HG02623 (cell line): ENCODE measurements at regions not wholly inside any gene's neighbourhood (a gene's known extent, or its start where the extent isn't known, plus 50 kb on each side); places are given as distances from the start of the nearest gene placed in this dataset.

Experiments used
- ATAC-seq: cut with Tn5 transposase; IDR thresholded peaks from one replicate; pipeline ENCODE4 v1.9.1; 2021; ENCODE audit warnings: moderate library complexity; ENCODE audit not compliant: unreplicated experiment

DNA sequence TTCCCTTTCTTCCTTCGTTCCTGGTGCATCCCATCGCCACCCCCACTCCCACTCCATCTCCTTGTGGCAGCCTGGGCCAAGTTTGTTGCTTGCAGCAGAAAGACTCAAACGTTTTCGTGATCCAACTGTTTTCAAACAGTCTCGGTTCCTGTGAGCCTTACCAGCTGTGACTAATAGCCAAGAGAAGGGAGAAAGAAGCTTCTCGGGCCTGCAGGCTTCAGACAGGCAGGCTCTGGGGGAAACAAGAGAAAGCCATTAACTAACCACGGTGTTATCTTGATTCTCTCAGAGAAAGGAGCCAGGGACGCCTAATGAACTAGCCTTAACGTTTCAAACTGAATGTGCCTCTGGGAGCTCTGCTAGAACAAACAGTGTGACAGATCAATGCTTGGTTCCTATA is 742.0 kb downstream of the NR2F2 start:
- no peak for ATAC-seq

DNA sequence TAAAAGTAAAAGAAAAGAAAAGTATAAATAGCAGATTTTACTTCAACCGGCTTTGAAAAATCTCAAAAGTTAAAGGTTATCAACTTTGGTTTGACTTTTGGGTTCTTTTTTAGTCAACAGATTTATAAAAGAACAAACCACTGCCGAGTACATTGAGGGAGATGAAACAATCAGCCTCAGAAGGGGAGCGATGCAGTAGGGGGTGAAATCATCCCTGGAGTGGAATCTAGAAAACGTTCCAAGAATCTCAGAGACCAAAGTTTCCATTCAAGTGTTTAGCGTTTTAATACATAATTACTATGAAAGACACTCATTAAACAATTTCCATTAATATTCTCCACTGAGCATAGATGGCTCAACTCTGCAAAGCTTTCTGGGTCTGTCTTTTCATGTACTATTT is 745.5 kb downstream of the NR2F2 start:
- ATAC-seq = no peak

DNA sequence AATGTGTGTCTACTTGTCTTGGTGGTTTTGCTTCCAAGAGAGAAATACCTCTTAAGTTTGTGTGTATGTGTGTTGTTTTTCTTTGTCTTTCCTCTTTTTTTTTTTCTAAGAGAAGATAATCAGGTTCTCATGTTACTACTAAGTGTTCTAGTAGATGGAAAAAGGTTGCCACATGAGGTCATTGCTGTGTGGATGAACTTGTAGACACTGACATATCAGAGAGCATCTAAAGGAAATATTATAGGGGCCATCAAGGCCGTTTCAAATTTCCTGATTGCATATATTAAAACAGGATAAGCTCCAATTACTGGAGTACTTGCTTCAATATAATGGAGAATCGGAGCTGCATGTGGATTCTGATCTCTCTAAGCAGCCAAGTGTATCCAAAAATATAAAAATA is 747.5 kb downstream of the NR2F2 start:
- ATAC-seq = no peak

- ATAC-seq = no peak
These were observed 748.1 kb downstream of the NR2F2 start for GRCh38 chr15:97078591-97078990.

GRCh38 chr15:97081666-97082226 is 751.2 kb downstream of the NR2F2 start:
- no peak for ATAC-seq

- ATAC-seq = no peak
These were observed 752.3 kb downstream of the NR2F2 start for GRCh38 chr15:97082830-97083229.

GRCh38 chr15:97084650-97085049 is 754.1 kb downstream of the NR2F2 start:
- ATAC-seq = no peak

DNA sequence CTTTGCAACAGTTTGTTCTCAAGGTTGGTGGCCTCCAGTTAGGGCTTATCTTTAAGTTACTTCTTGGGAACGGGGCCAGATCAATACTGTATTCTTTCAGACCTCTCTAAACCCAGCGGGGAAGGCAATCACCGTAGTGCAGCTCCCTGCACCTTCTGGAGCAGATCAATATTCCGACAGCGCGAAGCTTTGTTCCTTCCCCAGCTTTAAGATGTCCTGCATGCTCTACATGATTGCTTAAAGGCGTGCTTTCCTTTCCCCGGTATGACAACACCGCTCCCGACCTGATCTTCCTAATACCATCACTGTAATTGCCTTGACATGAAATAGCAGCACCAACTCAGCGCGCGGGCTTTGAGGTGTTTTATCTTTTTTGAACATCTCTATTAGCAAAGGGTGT is 755.2 kb downstream of the NR2F2 start:
- ATAC-seq = no peak

DNA sequence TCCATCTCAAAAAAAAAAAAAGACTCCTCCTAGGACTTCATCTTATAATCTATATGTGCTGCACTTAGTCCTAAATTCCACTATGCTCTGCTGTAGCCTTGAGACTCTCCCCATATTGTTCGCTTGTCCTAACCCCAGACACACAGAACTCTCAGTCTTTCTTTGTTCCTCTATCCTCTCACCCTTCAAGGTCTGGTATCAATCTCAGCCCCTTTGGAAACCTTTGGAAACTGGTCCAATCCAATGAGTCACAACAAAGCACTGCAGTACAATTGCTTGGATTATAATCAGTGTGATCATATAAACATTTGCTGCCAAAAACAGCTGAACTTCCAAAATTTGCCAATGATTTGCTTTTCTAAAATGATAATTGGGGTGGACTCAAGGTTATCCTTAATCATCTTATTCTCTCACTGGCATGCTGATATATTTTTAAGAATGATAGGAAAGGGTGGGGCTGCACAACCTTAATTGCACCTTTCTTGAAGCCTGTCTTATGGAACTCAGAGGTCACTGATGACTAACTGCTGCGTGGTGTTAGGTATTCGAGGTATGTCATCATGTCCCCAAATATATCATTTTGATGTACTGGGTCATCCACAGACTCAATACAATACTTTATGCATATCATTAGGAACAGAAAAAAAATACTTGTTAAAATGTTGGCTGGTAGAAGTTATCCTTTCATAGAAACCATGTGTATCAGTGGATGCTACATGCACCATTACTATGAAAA is 756.7 kb downstream of the NR2F2 start:
- ATAC-seq = no peak

DNA sequence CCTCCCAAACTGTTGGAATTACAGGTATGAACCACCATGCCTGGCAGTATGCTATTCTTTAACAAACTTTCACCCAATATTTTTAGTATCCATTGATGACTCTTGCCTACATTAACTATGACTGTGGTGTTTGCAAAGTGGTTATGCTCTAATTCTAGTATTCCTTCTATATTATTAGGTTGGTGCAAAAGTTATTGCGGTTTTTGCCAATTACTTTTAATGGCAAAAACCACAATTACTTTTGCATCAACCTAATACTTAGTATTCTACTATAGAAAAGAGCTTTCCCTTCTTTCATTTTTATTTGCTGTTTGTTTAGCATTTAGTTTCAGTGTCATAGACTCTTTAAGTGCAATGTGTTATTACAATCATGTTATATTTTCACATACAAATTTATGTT is 760.6 kb downstream of the NR2F2 start:
- no peak for ATAC-seq

DNA sequence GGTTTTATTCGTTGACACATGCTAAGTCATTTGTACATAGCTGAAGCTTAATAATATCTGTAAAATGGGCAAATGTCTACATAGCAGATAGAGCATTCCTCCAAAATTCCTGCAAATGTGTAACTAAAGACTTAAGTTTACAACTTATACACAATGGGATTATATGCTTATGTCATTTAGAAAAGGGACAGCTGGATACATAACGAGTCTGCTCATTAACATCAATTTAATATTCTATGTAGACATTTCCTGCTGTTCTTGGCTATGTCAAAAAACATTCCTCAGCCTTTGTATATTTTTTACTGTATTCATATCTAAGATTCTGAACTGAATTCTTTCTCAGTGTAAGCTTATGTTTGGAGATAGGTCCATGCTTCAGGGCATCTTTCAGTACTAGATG is 762.2 kb downstream of the NR2F2 start:
- ATAC-seq = no peak

DNA sequence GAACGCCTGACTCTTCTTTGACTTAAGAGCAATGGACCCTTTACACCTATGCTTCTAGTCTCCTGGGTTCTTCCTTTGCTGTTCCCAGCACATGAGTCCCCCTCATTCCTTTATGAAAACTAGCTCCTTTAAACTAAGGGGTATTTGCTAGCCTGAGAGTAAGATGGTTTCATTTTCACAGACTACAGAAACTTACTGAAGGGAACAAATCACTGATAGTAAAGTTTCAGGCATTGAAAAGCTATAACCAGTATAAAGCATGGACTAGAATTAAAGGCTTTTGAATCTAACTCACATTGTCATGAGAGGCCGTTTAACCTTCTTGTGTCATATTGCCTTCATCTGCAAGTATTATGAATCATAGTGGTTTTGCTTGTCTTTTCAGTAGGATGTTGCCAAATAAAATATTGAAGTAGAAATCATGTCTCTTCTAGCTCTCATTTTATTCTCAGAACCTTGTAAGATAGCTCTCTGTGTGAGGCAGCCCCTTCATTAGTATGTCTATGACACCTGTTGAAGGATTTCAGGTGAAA is 765.9 kb downstream of the NR2F2 start:
- no peak for ATAC-seq

- ATAC-seq = no peak
These were observed 768.5 kb downstream of the NR2F2 start for GRCh38 chr15:97099040-97099439.

GRCh38 chr15:97101572-97101971 is 771.1 kb downstream of the NR2F2 start:
- no peak for ATAC-seq

GRCh38 chr15:97114900-97115760 is 784.6 kb downstream of the NR2F2 start:
- ATAC-seq = no peak

GRCh38 chr15:97115761-97116070 is 785.2 kb downstream of the NR2F2 start:
- ATAC-seq = no peak

GRCh38 chr15:97124790-97125189 is 794.3 kb downstream of the NR2F2 start:
- no peak for ATAC-seq

- no peak for ATAC-seq
These were observed 796.2 kb downstream of the NR2F2 start for GRCh38 chr15:97126553-97127233.

GRCh38 chr15:97129674-97130073 is 799.2 kb downstream of the NR2F2 start:
- no peak for ATAC-seq

DNA sequence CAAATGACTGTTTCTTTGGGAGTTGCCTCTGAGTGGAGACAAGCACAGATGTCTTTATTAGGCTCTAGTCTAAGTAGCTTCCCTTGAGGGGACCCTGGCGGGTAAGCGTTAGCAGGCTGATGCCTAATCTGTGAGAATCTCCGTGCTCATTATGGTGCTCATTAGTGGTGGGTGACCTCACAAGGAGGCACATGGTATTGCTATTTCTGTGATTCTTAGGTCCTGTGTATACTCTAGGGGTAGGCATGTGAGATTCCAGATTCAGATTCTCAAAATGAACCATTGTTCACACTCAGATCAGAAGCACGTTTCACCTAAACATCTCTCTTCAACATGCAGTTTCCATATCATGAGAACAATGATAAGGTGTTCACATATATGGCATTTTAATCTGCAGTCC is 809.7 kb downstream of the NR2F2 start:
- ATAC-seq = no peak

- ATAC-seq = no peak
These were observed 810.9 kb downstream of the NR2F2 start for GRCh38 chr15:97141360-97141759.
